ENCODE measurements at regions not wholly inside any gene's neighbourhood (a gene's known extent, or its start where the extent isn't known, plus 50 kb on each side); places are given as distances from the start of the nearest gene placed in this dataset.

- Histone ChIP-seq H3K4me2 (ENCODE audit: insufficient read depth, low read length) (no peak overlapping the region), H3K36me3 (ENCODE audit: insufficient read depth, low read length) (no peaks in the 10 kb centered on the region), H4K20me1 (ENCODE audit: insufficient read depth, low read length) (no peaks in the 10 kb centered on the region), H2AFZ (ENCODE audit: low read length) (no peak overlapping the region), H3K27me3 (ENCODE audit: insufficient read depth, low read length) (peaks cover 17% of the 10 kb centered on the region), H3K79me2 (ENCODE audit: insufficient read depth, low read length) (no peaks in the 10 kb centered on the region), H3K9me3 (ENCODE audit: low read depth, low read length) (no peaks in the 10 kb centered on the region), H3K4me1 (ENCODE audit: insufficient read depth, low read length) (no peaks in the 10 kb centered on the region), H3K4me3 (ENCODE audit: insufficient read depth, low read length) (no peak overlapping the region), H3K27ac (ENCODE audit: low read depth, low read length) (no peak overlapping the region)
- DNase-seq (ENCODE audit: insufficient read length, low spot score, missing footprints), result no peak
- no peak for TF ChIP-seq CTCF (IDR thresholded peaks at IDR 0.05; ENCODE audit: extremely low read depth, low read depth, low read length)
Observed at GRCh38 chr2:64338910-64339500, 115.0 kb upstream of the LGALSL start.

- no peak overlapping the region for H2AFZ ChIP-seq (ENCODE audit: low read length)
Observed at GRCh38 chr2:64341461-64341860, 112.5 kb upstream of the LGALSL start.

GRCh38 chr2:64342195-64343099 lies 111.5 kb upstream of the LGALSL start:
- H3K4me1 ChIP-seq (ENCODE audit: insufficient read depth, low read length), result no peaks in the 10 kb centered on the region
- no peaks in the 10 kb centered on the region for H4K20me1 ChIP-seq (ENCODE audit: insufficient read depth, low read length)
- no peak for TF ChIP-seq CTCF (IDR thresholded peaks at IDR 0.05; ENCODE audit: extremely low read depth, low read depth, low read length)
- no peak overlapping the region for H2AFZ ChIP-seq (ENCODE audit: low read length)
- H3K27ac ChIP-seq (ENCODE audit: low read depth, low read length), result no peak overlapping the region
- no peak overlapping the region for H3K4me3 ChIP-seq (ENCODE audit: insufficient read depth, low read length)
- no peak for DNase-seq (ENCODE audit: insufficient read length, low spot score, missing footprints)
- H3K36me3 ChIP-seq (ENCODE audit: insufficient read depth, low read length), result no peaks in the 10 kb centered on the region
- no peaks in the 10 kb centered on the region for H3K9me3 ChIP-seq (ENCODE audit: low read depth, low read length)
- no peak overlapping the region for H3K4me2 ChIP-seq (ENCODE audit: insufficient read depth, low read length)
- no peaks in the 10 kb centered on the region for H3K79me2 ChIP-seq (ENCODE audit: insufficient read depth, low read length)
- H3K27me3 ChIP-seq (ENCODE audit: insufficient read depth, low read length), result peaks cover 28% of the 10 kb centered on the region

More at GRCh38 chr2:64341461-64341860, 112.5 kb upstream of the LGALSL start:
- H3K79me2 ChIP-seq (ENCODE audit: insufficient read depth, low read length), result no peaks in the 10 kb centered on the region
- H3K27me3 ChIP-seq (ENCODE audit: insufficient read depth, low read length), result peaks cover 30% of the 10 kb centered on the region
- H3K4me3 ChIP-seq (ENCODE audit: insufficient read depth, low read length), result no peak overlapping the region
- no peak for TF ChIP-seq CTCF (IDR thresholded peaks at IDR 0.05; ENCODE audit: extremely low read depth, low read depth, low read length)
- H3K9me3 ChIP-seq (ENCODE audit: low read depth, low read length), result no peaks in the 10 kb centered on the region
- no peaks in the 10 kb centered on the region for H3K4me1 ChIP-seq (ENCODE audit: insufficient read depth, low read length)
- H3K4me2 ChIP-seq (ENCODE audit: insufficient read depth, low read length), result no peak overlapping the region
- H3K36me3 ChIP-seq (ENCODE audit: insufficient read depth, low read length), result no peaks in the 10 kb centered on the region
- no peak overlapping the region for H3K27ac ChIP-seq (ENCODE audit: low read depth, low read length)
- no peaks in the 10 kb centered on the region for H4K20me1 ChIP-seq (ENCODE audit: insufficient read depth, low read length)
- no peak for DNase-seq (ENCODE audit: insufficient read length, low spot score, missing footprints)

GRCh38 chr2:64344999-64345576 lies 108.9 kb upstream of the LGALSL start:
- Histone ChIP-seq H3K36me3 (ENCODE audit: insufficient read depth, low read length) (no peaks in the 10 kb centered on the region), H2AFZ (ENCODE audit: low read length) (no peak overlapping the region), H3K9me3 (ENCODE audit: low read depth, low read length) (no peaks in the 10 kb centered on the region), H3K79me2 (ENCODE audit: insufficient read depth, low read length) (no peaks in the 10 kb centered on the region), H3K4me2 (ENCODE audit: insufficient read depth, low read length) (no peak overlapping the region), H3K27ac (ENCODE audit: low read depth, low read length) (no peak overlapping the region), H3K27me3 (ENCODE audit: insufficient read depth, low read length) (peaks cover 24% of the 10 kb centered on the region), H3K4me3 (ENCODE audit: insufficient read depth, low read length) (no peak overlapping the region), H4K20me1 (ENCODE audit: insufficient read depth, low read length) (no peaks in the 10 kb centered on the region), H3K4me1 (ENCODE audit: insufficient read depth, low read length) (no peaks in the 10 kb centered on the region)
- DNase-seq (ENCODE audit: insufficient read length, low spot score, missing footprints), result no peak
- TF ChIP-seq CTCF (IDR thresholded peaks at IDR 0.05; ENCODE audit: extremely low read depth, low read depth, low read length), result no peak

Measured in osteoblast (primary cell).